NCI-H345 treated with DMSO at 0.1 percent for 48 hours (cell line): ENCODE measurements at regions not wholly inside any gene's neighbourhood (a gene's known extent, or its start where the extent isn't known, plus 50 kb on each side); places are given as distances from the start of the nearest gene placed in this dataset.

ENCODE experiments used
- DNase-seq: peaks from one replicate; lab custom pipeline; 2025; ENCODE audit not compliant: unreplicated experiment; lab: John Stamatoyannopoulos, UW

DNA sequence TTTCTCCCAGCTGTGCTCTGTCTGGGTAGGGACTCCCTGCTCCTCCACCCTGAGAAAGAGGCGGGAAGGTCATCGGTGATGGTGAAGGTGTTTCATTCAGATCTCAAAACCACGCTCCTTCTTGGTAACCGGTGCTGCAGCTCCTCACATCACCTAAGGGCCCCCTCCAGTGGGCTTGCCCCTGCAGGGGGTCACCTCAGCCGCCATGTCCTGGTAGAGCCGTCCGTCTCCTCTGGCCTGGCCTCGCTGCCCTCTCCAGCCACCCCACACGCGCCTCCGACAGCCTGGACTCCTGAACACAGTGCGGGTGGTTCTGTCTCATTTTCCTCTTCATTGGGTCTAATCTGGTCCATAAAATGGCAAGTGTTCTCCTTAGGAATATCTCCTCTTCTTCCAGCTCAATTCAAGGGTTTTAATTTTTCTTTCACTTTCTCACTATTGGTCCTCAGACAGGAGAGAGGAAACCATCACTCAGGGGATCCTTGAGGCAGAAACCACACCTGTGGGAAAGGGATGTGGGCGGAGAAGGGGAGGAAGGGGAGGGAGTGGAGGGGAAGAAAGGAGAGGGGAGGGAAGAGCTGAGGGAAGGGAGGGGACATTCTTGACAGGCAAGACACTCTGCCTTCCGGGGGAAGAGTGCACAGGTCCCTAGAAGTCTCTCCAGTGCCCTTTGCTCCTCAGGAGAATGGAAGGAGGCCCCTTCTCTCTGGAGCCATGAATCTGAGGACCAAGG is 1338.4 kb downstream of the TBC1D22A start:
- no peak for DNase-seq

DNA sequence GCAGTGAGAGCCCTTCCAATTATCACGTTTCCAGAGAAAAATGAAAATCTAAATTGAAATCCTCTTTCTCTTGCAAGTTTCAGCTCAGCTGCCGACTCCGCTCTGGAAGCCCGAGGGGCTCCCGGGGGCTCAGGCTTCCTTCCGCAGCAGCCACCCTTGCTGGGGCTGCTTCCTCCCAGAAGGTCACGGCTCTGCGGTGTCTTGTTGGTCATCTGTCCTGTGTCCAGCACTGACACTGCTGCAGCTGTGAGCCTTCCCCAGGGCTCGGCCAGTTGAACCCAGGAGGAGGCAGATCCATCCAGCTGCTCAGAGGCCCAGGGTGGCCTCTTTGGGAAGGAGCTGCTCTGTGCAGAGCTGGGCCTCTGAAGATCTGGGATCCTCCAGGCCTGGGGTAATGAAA is 1337.2 kb downstream of the TBC1D22A start:
- no peak for DNase-seq

DNA sequence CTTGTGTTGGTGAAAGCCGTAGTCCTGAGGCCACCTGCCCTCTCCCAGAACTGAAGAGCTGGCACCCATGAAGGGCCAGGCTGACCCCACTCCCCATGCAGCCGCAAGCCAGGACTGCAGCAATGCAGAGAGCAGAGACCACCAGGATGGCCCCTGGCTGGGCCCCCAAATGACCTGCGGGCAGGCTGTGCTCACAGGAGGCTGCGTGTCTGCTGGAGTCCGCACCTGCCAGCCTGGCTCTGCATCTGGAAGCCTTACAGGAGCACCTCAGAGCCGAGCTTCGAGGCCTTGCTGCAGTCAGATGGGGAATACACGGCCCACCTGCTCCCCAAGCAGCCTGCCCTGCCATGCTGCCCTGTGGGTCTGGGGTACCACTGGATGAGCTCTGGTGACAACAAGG is 1336.8 kb downstream of the TBC1D22A start:
- no peak for DNase-seq

DNA sequence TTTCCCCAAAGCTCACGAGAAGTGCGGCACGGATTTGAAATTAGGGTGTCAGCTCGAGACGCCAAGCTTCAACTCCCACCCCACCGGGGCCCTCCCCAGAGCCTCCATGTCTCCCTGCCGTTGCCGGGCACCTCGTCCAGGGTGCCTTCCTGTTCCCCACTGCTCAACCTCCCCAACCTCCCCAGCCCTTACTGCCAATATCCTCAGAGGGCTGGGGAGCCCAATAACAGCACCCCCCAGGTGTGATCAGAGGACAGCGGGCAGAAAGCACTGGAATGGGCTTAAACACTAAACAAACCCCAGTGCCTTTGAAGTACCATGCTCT is 1336.4 kb downstream of the TBC1D22A start:
- no peak for DNase-seq

GRCh38 chr22:48098243-48098920 is 1335.9 kb downstream of the TBC1D22A start:
- no peak for DNase-seq

DNA sequence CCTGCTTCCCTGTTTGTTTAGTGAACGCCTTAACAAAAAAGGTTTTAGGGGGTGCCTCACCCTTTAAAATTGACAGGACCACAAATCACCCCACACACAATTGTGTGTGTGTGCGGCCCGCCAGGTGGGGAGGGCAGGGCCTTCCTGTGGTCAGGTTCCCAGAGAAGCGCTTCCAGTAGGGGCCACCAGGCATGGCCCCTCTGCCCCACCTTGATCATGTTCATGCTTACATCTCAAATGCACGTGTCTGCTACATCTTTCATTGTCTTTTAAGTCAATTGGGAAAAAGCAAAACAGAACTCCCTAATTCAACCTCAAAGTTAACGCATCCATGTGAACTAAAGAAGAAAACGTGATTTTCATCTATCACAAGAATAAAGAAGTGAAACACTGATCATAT is 1335.3 kb downstream of the TBC1D22A start:
- DNase-seq = no peak

GRCh38 chr22:48096851-48097665 is 1334.6 kb downstream of the TBC1D22A start:
- DNase-seq = no peak

- no peak for DNase-seq
Measured at GRCh38 chr22:48096411-48096810, 1334.0 kb downstream of the TBC1D22A start.

GRCh38 chr22:48093981-48094380 is 1331.5 kb downstream of the TBC1D22A start:
- DNase-seq = no peak

DNA sequence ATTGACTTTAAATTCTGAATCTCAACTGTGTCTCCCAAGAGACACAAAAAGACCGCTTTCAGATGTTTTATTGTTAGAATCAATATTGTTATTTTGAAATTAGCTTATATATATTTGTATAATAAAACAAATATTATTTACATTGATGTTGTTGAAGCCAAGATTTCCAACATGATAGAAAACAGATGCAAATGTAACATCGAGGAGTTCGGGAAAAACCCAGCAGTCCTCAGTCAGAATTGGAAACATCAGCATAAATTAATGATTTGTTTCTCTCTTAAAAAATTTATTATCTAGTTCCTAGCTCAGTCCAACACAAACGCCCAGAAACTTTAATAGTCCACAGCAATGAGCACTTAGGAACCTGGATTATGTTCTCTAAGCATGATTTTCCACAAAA is 1330.4 kb downstream of the TBC1D22A start:
- DNase-seq = no peak

GRCh38 chr22:48091656-48092223 is 1329.3 kb downstream of the TBC1D22A start:
- no peak for DNase-seq

DNA sequence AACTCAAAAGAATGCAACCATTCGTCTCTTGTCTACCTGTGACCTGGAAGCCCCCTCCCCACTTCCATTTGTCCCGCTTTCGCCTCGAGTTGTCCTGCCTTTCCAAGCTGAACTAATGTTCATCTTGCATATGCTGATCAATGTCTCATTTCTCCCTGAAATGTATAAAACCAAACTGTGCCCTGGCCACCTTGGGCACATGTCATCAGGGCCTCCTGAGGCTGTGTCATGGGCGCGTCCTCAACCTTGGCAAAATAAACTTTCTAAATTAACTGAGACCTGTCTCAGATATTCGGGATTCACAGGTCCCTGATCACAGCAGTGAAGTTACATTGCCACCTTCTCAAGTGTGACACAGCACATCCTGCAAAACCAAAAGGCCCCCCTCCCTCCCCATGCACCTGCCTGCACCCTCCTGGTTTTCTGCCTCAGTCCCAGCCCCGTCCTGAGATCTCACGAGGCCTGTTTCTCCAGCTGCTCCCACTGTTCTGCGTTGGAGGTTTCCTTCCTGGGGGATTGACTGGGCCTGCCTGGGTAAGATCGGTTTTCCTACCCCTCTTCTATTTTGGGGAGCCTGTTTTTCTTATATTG is 1328.7 kb downstream of the TBC1D22A start:
- DNase-seq = no peak

DNA sequence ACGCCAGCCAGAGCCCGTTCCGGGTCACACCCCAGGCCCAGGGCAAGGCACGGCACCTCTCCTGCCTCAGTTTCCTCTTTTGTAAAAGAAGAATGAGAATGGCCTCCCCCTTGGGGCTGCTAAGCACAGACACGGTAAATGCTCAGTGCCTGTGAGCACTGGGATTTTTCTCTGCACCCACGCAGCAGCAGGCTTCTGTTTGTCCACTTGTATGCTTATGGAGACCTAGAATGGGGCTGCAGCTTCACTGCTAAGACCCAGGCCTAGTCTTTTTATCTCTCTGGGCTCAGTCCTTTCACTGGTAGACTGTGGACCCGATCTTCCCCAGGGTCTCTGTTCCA is 1327.9 kb downstream of the TBC1D22A start:
- DNase-seq = no peak

DNA sequence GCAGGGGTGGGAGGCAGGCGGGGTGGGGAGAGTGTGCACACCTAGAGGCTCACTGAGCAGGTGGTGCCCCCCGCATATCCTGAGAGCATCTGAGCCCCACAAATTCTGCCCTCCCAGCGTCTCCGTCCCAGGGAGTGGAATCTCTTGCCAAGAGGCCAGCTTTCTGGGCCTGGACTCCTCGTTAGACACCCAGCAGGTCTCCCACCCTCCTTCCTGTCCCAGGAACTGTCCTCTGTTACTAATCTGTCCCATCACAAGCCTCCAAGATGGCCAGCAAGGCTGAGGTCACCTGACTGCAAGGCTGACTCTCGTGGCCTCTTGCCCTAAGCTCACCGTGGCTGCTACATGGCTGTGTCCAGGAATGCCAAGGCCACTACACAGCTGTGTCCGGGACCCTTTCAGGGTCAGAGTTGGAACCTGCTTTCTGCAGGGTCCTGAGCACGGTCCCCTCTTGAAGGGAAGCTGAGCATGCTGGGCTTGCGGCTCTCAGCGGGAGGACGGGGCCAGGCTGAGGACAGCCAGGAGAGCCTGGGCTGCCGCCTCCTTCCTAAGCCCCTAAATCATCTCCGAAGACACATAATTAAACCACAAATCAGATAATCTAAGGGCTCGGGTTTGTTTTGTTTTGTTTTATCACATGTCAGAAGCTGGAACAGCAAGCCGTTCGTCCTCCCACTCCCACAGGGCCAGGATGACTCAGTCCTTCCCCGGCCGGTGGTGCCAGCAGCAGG is 1327.3 kb downstream of the TBC1D22A start:
- no peak for DNase-seq

GRCh38 chr22:48088926-48089536 is 1326.6 kb downstream of the TBC1D22A start:
- no peak for DNase-seq

GRCh38 chr22:48088251-48088650 is 1325.8 kb downstream of the TBC1D22A start:
- DNase-seq = no peak

GRCh38 chr22:48085901-48086645 is 1323.6 kb downstream of the TBC1D22A start:
- DNase-seq = no peak

- DNase-seq = no peak
Measured at GRCh38 chr22:48084729-48085050, 1322.2 kb downstream of the TBC1D22A start.

- no peak for DNase-seq
Measured at GRCh38 chr22:48084041-48084728, 1321.7 kb downstream of the TBC1D22A start.
